Motor neuron (in vitro differentiated cells): ENCODE measurements at regions not wholly inside any gene's neighbourhood (a gene's known extent, or its start where the extent isn't known, plus 50 kb on each side); places are given as distances from the start of the nearest gene placed in this dataset.
"Not testable (repeated sequence)": the region's sequence is repeated elsewhere in the genome, so short reads cannot be mapped to it uniquely, and the experiment has no call there.

Experiments used
- ATAC-seq, 8 experiments: fragments of 200-7000 bp; cut with Tn5 transposase; replicated peaks in 6 of 8; 2 replicates each; pipeline ENCODE4 v1.8.0; 2021; ENCODE audit warnings: mild to moderate bottlenecking in 8 of 8, moderate library complexity in 8 of 8
- H3K27ac ChIP-seq, 2 donors: fragments of 250-450 bp; sonication (Bioruptor Pico); 2 replicates each; pipeline ENCODE4 v1.9.0; 2021; ENCODE audit warnings: antibody characterized with exemption in 2 of 2, mild to moderate bottlenecking in 2 of 2, moderate library complexity in 1 of 2
- H3K4me1 ChIP-seq, 2 donors: fragments of 250-450 bp; sonication (Bioruptor Pico); replicated peaks in 1 of 2; 2 replicates each; pipeline ENCODE4 v1.6.1; 2021; ENCODE audit warnings: antibody characterized with exemption in 2 of 2, mild to moderate bottlenecking in 2 of 2, moderate library complexity in 1 of 2
- H3K4me3 ChIP-seq, 5 donors: fragments of 250-450 bp; sonication (Bioruptor Pico); 2 replicates each; pipeline ENCODE4 v1.9.0; 2021; ENCODE audit warnings: antibody characterized with exemption in 5 of 5, mild to moderate bottlenecking in 5 of 5, moderate library complexity in 4 of 5
- WGBS, 10 experiments: fragments of 450-650 bp; shearing (Covaris generic); methylation state at CpG; one replicate each; pipeline ENCODE4 v1.0.0; 2022; 5-methylcytosine and 5-hydroxymethylcytosine counted together
- in situ Hi-C, 9 experiments: fragments of 400-800 bp; cut with MboI; loops; one replicate each; pipeline ENCODE4 v1.15.0; 2021; ENCODE audit warnings: low sequenced_read_pairs in 9 of 9, low pct_unique_long_range_greater_than_20kb in 2 of 9; ENCODE audit not compliant: unreplicated experiment in 9 of 9

GRCh38 chrX:104513162-104513561 lies 52.8 kb upstream of the IL1RAPL2 start:
- in situ Hi-C loops: no loop called here

DNA sequence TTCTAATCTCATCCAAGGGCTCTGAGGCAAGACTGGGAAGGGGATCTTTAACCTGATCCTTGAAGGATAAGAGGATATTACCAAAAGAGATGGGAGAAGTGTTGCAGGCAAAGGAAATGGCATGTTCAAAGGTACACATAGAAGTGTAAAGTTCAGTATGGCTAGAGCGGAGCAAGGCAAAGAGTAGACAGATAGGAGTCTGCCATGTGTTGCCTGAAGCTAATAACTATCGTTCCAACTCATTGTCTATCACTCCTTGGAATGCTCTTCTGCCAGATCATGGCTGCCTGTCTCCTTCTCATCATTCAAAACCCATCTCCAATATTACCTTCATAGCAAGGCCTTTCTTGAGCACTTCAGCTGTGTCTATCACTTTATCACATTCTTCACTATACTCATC lies 55.2 kb upstream of the IL1RAPL2 start:
- Histone ChIP-seq H3K4me3 (no peak overlapping the region), H3K4me1 (no peaks in the 10 kb centered on the region), H3K27ac (no peak overlapping the region)
- ATAC-seq: no peak
- in situ Hi-C loops: no loop called here
- 0 to 100% (median 39%) methylated on average over 1 to 2 of the region's 2 CpGs; no CpG with 5 or more reads in 5 of the 10 experiments for WGBS, 10 experiments

More at GRCh38 chrX:104513162-104513561, 52.8 kb upstream of the IL1RAPL2 start:
- Histone ChIP-seq H3K4me1 (no peaks in the 10 kb centered on the region), H3K4me3 (no peak overlapping the region), H3K27ac (no peak overlapping the region)
- ATAC-seq: no peak
- WGBS, 10 experiments: 0 to 100% (median 58%) methylated on average over 1 to 2 of the region's 3 CpGs; no CpG with 5 or more reads in 3 of the 10 experiments

- ATAC-seq: no peak
- H3K27ac ChIP-seq: no peak overlapping the region
- no peaks in the 10 kb centered on the region for H3K4me1 ChIP-seq
- no peak overlapping the region for H3K4me3 ChIP-seq
- in situ Hi-C loops: no loop called here
- 0 to 86% (median 22%) methylated on average over 2 of the region's 2 CpGs; no CpG with 5 or more reads in 6 of the 10 experiments for WGBS, 10 experiments
Measured at GRCh38 chrX:104502460-104502859, 63.5 kb upstream of the IL1RAPL2 start.

- no peak for ATAC-seq
- H3K4me1 ChIP-seq: no peaks in the 10 kb centered on the region
- H3K4me3 ChIP-seq: no peak overlapping the region
- H3K27ac ChIP-seq: no peak overlapping the region
- in situ Hi-C loops: no loop called here
- WGBS, 10 experiments: 33 to 100% (median 83%) methylated on average over 1 of the region's 1 CpG; no CpG with 5 or more reads in 7 of the 10 experiments
Measured at GRCh38 chrX:104488811-104489210, 77.2 kb upstream of the IL1RAPL2 start.

GRCh38 chrX:104486691-104487090 lies 79.3 kb upstream of the IL1RAPL2 start:
- no peak overlapping the region for H3K4me3 ChIP-seq
- 0 to 83% (median 18%) methylated on average over 1 to 2 of the region's 2 CpGs; no CpG with 5 or more reads in 6 of the 10 experiments for WGBS, 10 experiments
- ATAC-seq: no peak
- no peak overlapping the region for H3K27ac ChIP-seq
- in situ Hi-C loops: no loop called here
- no peaks in the 10 kb centered on the region for H3K4me1 ChIP-seq

DNA sequence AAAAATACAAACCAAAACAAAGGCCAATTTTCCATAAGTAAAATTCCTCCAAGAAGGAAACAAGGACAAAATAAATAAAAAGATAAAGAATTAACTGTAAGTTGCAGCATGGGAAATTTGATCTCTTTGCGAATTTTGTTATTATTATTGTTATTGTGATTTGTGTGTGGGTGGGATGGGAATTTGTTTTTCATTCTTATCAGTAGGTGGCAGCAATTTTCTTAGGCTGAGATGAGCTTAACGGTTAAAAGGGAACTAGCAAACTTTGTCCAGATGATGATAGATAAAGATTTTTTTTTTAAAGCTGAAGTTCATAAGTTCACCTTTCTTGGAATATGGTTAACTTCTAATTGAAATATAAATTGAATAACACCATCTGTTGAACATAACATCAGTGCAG lies 83.2 kb upstream of the IL1RAPL2 start:
- Histone ChIP-seq H3K4me3 (no peak overlapping the region), H3K27ac (no peak overlapping the region), H3K4me1 (no peaks in the 10 kb centered on the region)
- no peak for ATAC-seq
- in situ Hi-C loops: no loop called here
- 0 to 50% (median 7%) methylated on average over 1 to 2 of the region's 2 CpGs; no CpG with 5 or more reads in 4 of the 10 experiments for WGBS, 10 experiments

GRCh38 chrX:104469771-104470170 lies 96.2 kb upstream of the IL1RAPL2 start:
- WGBS, 10 experiments: no CpG with 5 or more reads among the region's 1 CpG
- H3K4me1 ChIP-seq: no peaks in the 10 kb centered on the region
- no peak for ATAC-seq
- no peak overlapping the region for H3K4me3 ChIP-seq
- in situ Hi-C loops: no loop called here
- H3K27ac ChIP-seq: no peak overlapping the region

DNA sequence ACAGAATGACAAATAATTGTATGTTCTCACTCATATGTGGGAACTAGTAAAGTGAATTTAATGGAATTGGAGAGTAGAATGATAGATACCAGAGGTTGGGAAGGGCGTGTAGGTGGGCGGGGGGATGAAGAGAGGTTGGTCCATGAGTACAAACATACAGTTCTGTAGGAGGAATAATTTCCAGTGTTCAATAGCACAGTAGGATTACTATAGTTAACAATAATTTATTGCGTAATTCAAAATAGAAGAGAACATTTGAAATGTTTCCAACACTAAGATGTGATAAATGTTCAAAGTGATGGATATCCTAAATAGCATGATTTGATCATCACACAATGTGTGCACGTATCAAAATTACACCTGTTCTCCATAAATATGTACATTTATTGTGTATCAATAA lies 106.2 kb upstream of the IL1RAPL2 start:
- in situ Hi-C loops: no loop called here
- Histone ChIP-seq H3K4me1 (no peaks in the 10 kb centered on the region), H3K4me3 (no peak overlapping the region), H3K27ac (no peak overlapping the region)
- ATAC-seq: no peak
- 19 to 100% (median 80%) methylated on average over 1 to 4 of the region's 4 CpGs; no CpG with 5 or more reads in 5 of the 10 experiments for WGBS, 10 experiments

DNA sequence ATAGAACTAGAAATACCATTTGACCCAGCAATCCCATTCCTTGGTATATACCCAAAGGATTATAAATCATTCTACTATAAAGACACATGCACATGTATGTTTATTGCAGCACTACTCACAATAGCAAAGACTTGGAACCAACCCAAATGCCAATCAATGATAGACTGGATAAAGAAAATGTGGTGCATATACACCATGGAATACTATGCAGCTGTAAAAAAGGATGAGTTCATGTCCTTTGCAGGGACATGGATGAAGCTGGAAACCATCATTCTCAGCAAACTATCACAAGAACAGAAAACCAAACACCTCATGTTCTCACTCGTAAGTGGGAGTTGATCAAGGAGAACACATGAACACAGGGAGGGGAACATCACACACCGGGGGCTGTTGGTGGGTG lies 108.9 kb upstream of the IL1RAPL2 start:
- in situ Hi-C loops, ATAC-seq: not testable (repeated sequence)
- WGBS, 10 experiments: no CpG with 5 or more reads among the region's 2 CpGs

GRCh38 chrX:104450316-104450715 lies 115.7 kb upstream of the IL1RAPL2 start:
- 0 to 83% (median 0%) methylated on average over 1 of the region's 1 CpG; no CpG with 5 or more reads in 5 of the 10 experiments for WGBS, 10 experiments

More for the DNA sequence above, 108.9 kb upstream of the IL1RAPL2 start:
- H3K4me3 ChIP-seq, H3K27ac ChIP-seq, H3K4me1 ChIP-seq: not testable (repeated sequence)

GRCh38 chrX:104445591-104445990 lies 120.4 kb upstream of the IL1RAPL2 start:
- no peak overlapping the region for H3K27ac ChIP-seq
- no peak for ATAC-seq
- in situ Hi-C loops: no loop called here
- no peak overlapping the region for H3K4me3 ChIP-seq
- WGBS, 10 experiments: 0 to 60% (median 30%) methylated on average over 1 to 2 of the region's 2 CpGs; no CpG with 5 or more reads in 6 of the 10 experiments
- H3K4me1 ChIP-seq: no peaks in the 10 kb centered on the region

More at GRCh38 chrX:104450316-104450715, 115.7 kb upstream of the IL1RAPL2 start:
- in situ Hi-C loops: no loop called here
- no peak for ATAC-seq
- no peak overlapping the region for H3K27ac ChIP-seq
- no peak overlapping the region for H3K4me3 ChIP-seq
- H3K4me1 ChIP-seq: no peaks in the 10 kb centered on the region

DNA sequence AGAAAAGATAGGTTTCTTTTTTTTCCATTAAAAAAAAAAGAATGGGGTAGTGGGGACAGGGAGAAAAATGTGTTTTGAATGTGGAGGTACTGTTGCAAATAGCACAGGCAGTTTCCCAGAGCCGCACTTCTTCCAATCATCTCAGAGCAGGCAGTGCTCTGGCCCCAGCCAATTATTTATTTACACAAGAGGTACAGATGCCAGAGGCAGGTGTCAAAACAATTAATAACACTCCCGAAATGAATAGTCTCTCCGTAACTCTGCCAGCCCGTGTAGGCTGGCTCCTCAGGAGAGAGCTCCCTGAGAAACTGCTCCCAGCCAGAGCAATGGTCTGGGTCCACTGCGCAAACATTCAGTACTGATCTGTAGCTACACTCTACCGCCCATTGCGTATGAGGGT lies 130.8 kb upstream of the IL1RAPL2 start:
- ATAC-seq: peak in 1 of 8 experiments; percentile 47
- WGBS, 10 experiments: 42 to 48% methylated on average over 4 to 6 of the region's 7 CpGs; no CpG with 5 or more reads in 8 of the 10 experiments
- Histone ChIP-seq H3K27ac (no peak overlapping the region), H3K4me3 (no peak overlapping the region), H3K4me1 (peaks cover 4 to 5% of the 10 kb centered on the region in 2 donors)
- in situ Hi-C loops: no loop called here

- Histone ChIP-seq H3K4me1 (peaks cover 10 to 11% of the 10 kb centered on the region in 2 donors), H3K27ac (no peak overlapping the region), H3K4me3 (no peak overlapping the region)
- no peak for ATAC-seq
- WGBS, 10 experiments: 40% methylated on average over 1 of the region's 3 CpGs; no CpG with 5 or more reads in 9 of the 10 experiments
- in situ Hi-C loops: no loop called here
Measured at GRCh38 chrX:104432321-104432720, 133.7 kb upstream of the IL1RAPL2 start.

GRCh38 chrX:104430742-104431119 lies 135.3 kb upstream of the IL1RAPL2 start:
- Histone ChIP-seq H3K27ac (no peak overlapping the region), H3K4me3 (no peak overlapping the region), H3K4me1 (peaks cover 26 to 27% of the 10 kb centered on the region in 2 donors)
- ATAC-seq: no peak
- in situ Hi-C loops: no loop called here
- 56 to 71% (median 60%) methylated on average over 1 of the region's 1 CpG; no CpG with 5 or more reads in 7 of the 10 experiments for WGBS, 10 experiments
